NCI-H146 treated with DMSO at 0.1 percent for 48 hours (cell line): ENCODE measurements at regions not wholly inside any gene's neighbourhood (a gene's known extent, or its start where the extent isn't known, plus 50 kb on each side); places are given as distances from the start of the nearest gene placed in this dataset.

ENCODE experiments used
- DNase-seq: peaks from one replicate; lab custom pipeline; 2025; ENCODE audit not compliant: unreplicated experiment; lab: John Stamatoyannopoulos, UW

DNA sequence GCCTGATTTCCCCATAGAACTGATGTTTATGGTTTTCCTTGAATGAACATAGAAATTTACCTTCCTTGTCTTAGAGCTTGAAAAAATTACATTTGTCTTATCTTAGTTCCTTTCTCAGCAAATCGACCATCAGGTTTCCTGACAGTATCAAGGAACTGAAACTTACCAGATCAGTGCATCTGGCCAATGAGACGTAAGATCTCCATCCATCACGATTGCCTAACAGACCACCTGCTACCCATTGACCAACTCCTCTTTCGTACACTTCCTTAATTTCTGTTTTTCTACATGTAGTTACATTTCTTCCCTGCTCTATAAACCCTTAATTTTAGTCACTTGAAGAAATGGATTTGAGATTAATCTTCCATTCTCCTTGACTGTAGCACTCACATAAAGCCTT, 57.4 kb upstream of the TMPRSS15 start:
- DNase-seq: no peak

DNA sequence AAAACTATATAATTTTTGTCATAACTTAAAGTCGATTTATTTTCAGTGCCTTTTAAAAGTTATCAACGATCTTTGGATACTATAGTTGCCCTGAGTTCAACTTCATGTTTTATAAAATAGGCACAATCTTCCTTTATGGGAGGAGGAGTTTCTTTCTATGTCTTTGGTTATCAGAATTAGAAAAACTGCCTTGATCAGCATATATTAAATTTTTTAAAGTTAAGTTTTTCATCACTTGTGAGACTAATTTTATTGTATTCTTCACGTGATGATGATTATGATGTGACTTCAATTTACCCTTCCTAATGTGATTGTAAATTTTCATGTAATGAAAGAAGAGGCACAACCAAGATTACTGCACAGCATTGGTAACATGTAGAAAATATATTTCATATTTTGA, 58.2 kb upstream of the TMPRSS15 start:
- no peak for DNase-seq

DNA sequence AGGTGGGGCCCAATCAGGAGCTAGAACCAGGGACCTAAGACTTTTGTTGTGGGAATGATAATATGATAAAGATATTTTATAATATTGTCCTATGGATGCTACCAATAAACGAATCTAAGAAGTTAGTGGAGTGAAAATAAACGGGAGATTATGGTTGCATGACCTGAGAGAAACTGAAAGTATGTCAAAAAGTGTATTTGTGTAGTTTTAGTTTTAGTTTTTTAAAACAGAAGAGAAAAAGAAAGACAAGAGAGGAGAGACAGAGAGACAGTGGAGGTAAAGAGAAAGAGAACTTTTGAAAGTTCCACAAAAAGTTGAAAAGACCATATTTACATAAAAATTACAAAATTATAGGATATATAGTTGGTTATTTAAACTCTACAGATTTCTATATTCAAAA, 64.1 kb upstream of the TMPRSS15 start:
- DNase-seq: no peak

DNA sequence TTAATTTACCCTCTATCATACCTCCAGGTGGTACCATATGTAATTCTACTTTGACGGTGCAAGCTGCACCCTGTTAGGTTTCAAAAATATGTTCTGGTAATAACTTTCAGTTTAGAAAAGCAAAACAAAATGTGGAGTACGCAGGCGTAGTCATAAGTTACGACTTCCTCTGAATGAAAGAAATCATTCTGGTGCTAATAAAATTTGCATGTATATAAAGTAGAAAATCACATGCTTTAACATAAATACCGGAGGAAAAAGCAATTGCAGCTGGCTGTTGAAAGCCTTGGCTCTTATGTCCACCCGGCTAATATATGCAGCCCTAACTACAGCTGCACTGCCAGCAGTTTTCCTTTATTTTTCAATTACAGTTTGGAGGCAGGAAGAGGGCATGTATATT, 65.2 kb upstream of the TMPRSS15 start:
- no peak for DNase-seq

DNA sequence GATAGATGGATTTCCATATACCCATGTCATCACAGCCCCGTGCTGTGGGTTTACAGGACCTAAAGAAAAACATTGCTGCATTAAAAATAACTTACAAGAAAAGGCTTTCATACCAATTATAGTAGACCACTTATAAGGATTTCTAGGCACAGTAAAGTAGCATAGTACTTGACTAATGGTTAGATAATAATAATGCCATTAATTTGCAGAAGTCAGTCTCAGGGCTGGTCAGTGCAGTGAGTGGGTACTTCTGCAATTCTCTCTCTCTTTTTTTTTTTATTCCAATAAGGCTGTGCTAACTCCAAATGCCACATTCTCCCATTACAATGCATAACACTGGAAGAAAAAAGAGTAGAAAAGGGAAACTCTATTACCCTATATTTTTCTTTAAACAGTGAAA, 73.1 kb upstream of the TMPRSS15 start:
- DNase-seq: no peak

DNA sequence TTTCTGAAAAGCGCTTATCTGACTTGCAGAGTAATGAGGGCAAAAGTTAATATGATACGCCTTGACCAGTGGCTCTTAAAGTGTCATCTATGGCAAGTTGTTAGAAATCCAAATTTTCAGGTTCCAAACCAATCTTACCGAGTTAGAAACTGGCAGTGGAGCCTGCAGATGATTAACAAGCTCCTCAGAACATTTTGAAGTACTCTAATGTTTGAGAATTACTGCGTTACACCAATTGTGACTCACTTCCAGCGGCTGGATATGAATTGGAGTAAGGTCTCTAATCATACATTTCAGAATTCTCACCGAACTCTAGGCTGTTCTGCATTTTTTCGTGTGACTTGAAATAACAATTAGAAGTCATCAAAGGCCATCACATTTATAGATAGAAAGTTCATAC, 73.5 kb upstream of the TMPRSS15 start:
- no peak for DNase-seq

DNA sequence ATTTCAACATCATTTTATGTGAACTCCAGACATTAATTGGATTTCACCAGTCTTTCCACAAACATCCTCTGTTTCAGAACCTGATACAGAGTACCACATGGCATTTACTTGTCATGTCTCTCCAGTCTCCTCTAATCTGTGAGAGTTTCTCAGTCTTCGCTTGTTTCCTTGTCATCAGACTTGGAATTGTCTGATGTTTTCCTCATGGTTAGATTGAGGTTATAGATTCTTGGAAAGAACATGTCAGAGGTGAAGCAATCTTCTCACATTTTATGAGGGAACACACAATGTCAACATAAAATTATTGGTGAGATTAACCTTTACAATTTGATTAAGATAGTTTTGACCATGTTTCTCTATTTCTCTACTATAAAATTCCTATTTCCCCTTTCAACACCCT, 74.9 kb upstream of the TMPRSS15 start:
- no peak for DNase-seq

DNA sequence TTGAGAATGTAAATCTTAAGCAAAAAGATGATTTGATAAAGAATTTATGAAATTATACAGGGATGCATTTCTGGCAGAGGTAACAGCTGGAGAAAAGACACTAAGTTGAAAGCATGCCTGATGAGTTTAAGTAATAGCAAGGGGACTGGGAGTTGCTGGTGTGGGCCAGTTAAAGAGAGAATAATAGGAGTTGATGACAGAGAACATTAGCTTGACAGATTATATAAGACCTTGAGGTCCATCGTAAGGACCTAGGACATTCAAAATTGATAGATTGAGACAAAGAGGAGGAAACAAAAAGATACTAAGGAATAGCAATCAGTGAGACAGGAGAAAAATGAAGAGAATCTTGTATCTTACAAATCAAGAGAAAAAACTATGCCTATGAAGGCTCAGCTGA, 84.7 kb upstream of the TMPRSS15 start:
- DNase-seq: no peak

DNA sequence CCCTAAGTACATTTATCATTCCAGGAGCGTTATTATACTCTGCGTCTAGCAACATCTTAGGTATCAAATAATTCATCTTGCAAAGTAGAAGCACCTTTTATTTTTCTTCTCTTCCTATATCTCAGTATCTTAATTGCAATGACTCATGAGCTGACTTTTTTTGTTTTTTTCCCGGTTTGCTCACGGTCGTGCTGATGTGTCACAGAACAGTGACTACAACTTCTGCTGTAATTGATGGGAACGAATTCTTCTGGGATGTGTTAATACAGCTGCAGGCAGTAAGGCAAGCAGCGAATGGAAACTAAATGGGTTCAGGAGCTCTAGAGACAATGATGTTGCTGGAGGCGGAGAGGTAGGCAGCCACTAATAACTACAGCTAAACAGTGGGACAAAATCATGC, 89.8 kb upstream of the TMPRSS15 start:
- DNase-seq: no peak

DNA sequence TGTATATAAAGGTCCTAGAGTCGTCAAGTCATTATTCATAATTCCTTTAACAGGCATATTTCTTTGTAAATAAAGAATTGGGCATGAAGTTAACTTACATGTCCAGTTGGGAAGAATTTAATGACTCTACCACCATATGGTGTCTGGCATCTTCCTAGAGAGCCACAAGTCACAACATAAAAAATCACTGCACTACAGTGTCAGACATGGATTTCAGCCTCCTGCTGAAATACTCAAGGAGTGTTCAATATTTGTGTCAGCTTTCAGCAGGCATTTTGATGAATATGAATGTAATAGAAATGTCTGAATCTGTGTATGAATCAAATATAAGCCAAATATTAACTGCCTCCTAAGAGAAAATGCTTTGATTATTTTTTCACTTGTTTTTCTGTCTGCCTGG, 91.9 kb upstream of the TMPRSS15 start:
- DNase-seq: no peak

DNA sequence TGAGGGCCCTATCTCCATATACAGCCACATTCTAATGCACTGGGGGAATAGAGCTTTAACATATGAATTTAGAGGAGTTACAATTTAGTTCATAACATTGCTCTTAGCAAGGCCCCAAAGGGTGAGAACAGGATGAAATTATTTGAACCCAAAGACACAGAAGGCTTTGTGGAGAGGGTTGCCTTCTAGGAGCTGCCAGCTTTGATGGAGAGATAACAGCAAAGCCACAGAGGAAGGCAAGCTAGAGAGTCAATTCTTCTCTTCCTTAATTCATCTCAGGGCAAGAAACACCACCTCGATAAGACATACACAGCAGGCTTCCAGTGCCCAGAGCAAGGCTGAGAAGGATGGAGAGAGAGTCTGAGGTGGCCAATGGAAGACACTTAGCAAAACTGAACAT, 94.8 kb upstream of the TMPRSS15 start:
- DNase-seq: no peak

DNA sequence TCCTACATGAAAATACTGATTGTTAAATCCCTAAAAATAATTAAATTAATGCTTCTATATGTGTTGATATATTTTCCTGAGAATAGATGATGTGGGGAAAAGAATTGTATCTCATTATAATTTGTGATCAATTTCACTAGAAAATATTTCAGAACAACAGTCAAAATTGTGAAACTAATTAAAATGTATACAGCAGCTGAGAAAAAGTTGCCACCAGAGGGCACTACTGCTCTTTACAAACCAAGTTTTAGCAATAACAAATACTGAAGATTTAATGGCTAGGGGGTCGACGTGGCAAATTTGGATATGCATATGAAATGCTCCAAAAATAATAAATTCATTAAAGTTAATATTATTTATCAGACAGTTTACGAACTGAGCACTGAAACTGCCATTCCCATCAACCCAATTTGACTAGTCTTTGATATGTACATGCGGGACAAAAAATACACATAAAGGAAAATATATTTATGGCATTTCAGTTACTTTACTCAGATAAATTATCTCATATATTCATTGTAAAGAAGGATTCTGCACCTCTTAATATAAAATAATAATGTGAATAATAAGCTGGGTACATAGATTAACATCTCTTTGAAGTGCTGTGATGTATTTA, 96.3 kb upstream of the TMPRSS15 start:
- no peak for DNase-seq

DNA sequence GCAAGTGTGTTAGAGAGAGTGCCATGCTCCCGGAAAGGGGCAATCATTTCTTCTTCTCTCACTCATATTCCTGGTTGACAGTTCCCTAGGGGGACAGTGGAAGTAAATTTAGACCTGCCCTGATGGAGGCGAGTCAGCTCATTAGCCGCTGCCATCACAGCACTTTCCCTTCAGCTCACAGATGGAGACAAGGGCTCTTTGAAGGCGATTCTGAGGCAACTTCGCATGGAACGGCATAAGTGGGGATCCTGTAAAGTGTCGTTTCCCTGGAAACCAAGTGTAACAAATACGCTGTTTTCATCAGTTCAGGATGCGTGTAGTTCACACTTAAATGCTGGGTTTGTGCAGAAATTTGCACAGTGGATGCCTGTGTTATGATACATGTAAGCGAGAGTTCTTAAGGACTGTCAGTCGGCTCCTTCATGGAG, 114.5 kb upstream of the TMPRSS15 start:
- no peak for DNase-seq

DNA sequence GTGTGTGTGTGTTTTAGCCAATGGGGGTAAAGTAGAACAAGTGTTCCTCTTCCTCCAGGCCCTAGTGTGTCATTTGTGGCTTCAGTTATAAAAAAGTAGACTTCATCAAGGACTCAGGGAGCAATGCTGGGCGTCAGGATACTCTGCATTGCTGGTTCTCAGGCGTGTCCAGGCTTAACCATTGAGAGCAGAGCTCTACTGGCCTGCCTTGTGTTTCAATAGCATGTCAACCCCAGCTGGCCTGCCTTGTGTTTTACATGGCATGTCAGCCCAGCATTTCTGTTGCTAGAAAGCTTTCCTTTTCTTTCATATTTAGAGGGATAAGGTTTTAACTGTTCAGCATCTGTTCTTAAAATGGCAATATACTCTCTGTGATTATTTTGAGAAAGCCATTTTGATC, 117.6 kb upstream of the TMPRSS15 start:
- DNase-seq: no peak

DNA sequence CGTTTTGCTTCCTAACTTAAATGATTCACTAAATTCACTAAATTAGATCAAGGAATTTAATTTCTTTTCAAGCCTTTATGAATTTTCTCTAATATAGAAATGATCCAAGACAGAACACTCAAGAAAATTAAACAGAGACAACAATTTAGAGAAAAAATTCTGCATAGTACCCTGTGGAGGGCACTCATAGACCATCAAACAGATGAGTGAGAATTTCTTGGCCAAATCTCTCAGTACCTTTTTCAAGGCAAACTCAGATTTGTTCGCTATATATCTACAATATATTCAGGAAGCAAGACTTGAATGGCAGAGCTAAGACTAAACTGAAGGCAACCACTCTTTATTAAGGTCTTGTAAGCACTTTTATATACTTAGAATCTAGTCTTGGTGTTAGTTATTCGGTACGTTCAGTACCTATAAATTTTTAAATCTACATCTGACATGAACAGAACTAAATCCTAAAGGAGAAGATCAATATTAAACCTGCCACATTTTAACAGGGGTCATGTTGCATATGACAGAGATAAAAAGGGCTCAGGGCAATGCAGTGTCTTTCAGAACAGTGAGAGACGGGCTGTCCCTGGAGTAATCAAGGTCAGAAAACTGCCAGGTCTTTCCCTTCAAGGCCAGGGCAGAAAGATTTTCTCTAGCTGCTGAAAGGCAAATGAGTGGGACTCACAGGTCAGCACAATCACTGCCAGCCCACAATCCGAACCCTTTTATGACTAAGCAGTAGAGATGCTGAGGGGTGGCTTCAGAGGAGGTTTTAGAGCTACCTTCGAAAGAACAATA, 118.8 kb upstream of the TMPRSS15 start:
- no peak for DNase-seq

DNA sequence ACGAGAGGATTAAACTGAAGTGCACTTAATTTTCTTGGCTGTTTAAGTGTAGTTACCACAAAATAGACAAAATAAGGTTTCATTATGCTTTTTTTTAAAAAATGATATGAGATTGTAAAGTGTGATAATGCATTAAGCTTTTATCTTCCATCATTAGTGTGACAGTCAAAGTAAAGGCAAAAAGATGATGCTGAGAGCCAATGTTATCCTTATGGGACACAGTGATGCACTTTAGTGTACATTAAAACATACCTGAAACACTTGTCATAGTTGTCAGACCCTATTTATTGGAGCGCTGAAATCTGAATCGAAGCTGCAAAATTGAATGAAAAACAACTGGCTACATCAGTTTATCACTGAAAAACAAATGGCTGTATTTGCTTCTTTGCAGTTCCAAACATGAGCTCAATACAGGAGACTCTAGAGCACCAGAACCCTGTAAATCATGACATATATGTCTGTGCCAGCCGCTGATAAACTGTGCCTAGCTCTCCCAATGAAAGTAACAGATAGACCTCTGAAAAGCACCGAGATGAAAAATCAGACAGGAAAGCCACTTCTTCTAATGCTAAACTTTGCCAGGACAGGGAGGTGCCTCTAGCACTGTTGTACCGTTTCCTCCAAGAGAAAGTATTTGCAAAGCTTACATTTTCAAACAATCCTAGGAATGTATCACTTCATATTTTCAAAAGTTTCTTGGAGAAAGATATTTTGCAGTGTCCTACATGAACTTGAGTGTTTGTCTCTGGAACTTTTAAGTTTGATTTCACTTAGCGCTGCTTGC, 120.7 kb upstream of the TMPRSS15 start:
- no peak for DNase-seq

DNA sequence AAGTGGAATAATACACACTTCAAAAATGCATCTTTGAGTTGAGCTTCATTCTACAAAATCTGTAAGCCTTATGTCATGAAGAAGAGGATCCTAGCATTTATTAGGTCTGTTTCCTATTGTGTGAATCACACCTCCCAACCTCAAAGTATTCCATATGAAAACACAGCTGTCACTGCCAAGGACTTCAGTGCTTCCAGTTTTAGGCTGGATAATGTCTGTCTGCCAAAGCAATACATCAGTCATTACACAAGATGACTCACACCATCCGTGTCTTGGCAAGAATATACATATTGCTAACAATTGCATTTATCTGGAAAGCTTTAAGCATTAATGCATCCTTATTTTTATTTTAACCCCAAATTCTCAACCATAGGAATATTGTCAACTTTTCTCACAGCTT, 125.7 kb upstream of the TMPRSS15 start:
- no peak for DNase-seq

DNA sequence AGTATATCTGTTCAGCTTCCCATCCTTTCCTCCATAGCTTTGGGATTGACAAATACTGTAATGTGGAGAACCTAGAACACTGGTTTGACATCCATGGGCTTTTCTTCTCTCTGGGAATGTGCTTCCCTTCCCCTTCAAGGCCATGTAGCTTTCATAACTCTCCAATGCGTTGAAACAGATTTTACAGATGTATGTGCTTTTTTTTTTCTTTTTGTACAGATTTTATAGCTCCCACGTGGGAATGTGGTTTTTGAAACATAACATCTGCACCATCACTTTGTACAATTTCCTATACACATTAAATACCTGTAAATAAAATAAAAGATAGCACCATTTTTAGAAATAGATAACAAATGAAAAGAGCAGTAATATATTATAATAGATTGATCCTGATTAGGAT, 138.5 kb upstream of the TMPRSS15 start:
- no peak for DNase-seq

DNA sequence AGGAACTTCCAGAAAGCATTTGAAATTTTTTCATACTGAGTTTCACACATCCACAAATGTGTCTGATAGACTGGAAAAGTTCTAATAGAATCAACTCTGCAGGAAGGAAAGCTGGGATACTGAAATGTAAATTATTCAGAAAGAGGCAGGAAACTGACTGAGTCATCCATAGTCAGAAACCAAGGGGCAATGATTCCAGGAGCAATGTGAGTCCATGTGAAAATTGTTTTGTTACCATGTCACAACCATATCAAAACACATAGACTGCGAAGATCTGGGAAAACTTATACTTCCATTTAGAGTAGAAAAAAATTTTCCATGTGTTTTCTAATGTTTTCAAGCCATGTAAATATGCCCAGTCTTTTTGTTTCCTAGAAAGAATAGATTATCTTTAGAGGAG, 142.3 kb upstream of the TMPRSS15 start:
- no peak for DNase-seq

DNA sequence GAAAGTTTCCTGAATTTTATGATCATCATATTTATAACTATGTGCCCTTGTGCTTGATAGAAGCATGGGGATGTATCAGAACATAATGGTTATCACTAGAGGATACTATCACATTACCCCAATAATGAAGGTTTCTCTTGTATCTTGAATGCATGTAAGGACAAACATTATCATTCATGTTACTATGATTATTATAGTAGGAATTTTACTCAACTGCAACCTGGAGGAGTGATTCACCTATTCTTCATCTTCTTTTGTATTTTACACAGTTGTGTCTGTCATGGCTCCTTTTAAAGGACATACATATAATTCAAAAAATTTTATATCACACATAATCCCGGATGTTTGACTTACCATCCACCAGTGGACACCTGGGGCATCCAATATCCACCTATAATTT, 143.8 kb upstream of the TMPRSS15 start:
- DNase-seq: no peak

DNA sequence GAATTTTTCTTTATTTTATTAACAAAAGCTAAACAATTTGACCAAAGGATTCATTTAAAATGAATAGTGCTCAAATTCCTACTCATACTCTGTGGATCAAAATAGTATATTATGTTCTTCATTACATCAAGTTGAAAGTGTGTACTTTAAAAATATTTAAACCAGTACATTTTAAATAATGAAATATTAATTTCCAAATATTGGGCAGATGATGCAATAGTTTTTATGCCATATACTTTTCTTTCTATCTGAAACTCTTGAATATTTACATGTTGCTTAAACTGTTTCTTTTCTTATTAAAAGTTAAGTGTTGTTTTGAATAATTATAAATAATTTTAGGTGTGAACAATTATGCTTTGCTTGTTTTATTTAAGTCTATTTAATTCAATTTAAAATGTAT, 144.7 kb upstream of the TMPRSS15 start:
- DNase-seq: no peak

DNA sequence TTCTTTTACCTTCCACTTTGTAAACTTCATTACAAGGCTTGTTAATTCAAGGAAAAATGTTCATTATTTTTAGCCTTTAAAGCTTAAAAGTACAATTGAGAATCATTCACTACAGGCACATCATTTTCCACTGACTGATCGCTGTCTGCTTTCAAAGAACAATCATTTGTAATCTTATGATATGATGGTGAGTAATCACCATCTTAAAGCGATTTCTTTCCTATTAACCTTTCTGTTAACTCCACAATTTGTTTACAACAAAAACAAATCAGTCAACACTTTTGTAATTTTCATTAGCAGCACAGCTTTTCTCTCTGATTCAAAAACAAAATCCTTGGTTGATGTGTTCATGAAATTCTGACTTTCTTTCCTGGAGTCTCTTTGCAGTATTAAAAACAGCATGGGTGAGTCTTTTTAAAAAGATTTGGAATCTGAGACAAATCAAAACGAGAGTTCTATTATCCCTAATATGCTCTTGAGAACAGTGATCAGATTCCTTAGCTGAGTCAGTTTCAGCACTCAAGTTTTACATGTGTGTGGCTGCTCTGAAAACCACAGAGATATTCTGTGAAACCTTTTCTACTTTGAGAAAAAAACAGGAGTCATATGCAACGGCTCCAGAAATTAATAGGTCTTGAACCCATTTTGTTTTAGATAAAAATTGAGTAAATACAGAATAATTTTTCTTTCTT, 145.8 kb upstream of the TMPRSS15 start:
- DNase-seq: no peak
